ENCODE measurements at regions not wholly inside any gene's neighbourhood (a gene's known extent, or its start where the extent isn't known, plus 50 kb on each side); places are given as distances from the start of the nearest gene placed in this dataset.

- TF ChIP-seq CTCF (IDR thresholded peaks at IDR 0.05) (no peak), POLR2AphosphoS5 (IDR thresholded peaks at IDR 0.05) (no peak)
Measured at GRCh38 chrX:12058087-12058486, 80.2 kb upstream of the FRMPD4 start.

Measured in transverse colon (tissue), 4 donors.